ENCODE measurements at regions not wholly inside any gene's neighbourhood (a gene's known extent, or its start where the extent isn't known, plus 50 kb on each side); places are given as distances from the start of the nearest gene placed in this dataset.
"Not testable (repeated sequence)": the region's sequence is repeated elsewhere in the genome, so short reads cannot be mapped to it uniquely, and the experiment has no call there.

DNA sequence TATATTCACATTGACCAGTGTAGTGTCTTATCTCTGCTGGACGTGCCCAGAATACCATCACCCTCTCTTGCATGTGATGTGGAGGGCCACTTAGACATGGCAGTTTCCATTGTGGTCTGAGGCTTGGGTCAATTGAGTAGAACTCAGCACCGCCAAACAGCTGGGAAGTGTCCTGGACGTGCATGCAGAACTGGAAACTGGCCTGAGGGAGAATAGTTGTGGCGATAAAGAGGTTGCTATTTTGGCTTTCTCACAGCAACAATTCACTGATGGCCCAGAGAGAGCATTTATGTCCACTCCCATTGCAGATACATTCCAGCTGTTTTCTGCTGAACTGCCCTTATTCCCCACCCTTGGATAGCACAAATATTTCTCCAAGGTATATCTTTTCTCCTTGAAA lies 210.1 kb upstream of the DAAM1 start:
- Histone ChIP-seq H3K4me1 (ENCODE audit: control insufficient read depth, insufficient read depth, low read length) (no peaks in the 10 kb centered on the region), H3K36me3 (ENCODE audit: control insufficient read depth, insufficient read depth, low read length) (no peaks in the 10 kb centered on the region), H3K9ac (ENCODE audit: low read depth, low read length) (no peak overlapping the region), H3K4me3 (ENCODE audit: low read depth, low read length) (no peak overlapping the region), H3K9me3 (ENCODE audit: control insufficient read depth, insufficient read depth, low read length) (no peaks in the 10 kb centered on the region), H3K27me3 (ENCODE audit: control insufficient read depth, insufficient read depth, low read length) (no peaks in the 10 kb centered on the region)

DNA sequence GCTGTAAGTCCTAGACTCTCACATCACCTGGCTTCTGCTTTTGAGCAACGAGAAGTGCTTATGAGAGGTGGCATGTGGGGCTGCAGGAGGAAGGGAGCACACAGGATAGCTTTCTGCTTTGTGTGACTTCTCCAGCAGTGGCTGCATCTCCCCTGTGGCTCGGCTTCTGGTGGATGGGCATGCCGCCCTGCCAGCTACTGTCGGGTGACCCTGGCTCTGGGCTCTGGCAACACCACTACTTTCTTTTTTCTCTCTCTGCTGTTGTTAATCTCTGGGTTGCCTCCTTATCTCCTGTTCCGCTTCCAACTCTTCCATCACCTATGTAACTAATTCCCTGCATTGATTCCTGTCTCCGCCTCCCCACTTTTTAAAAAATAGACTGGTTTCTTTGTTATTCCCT lies 209.1 kb upstream of the DAAM1 start:
- Histone ChIP-seq H3K9me3 (ENCODE audit: control insufficient read depth, insufficient read depth, low read length) (no peaks in the 10 kb centered on the region), H3K4me1 (ENCODE audit: control insufficient read depth, insufficient read depth, low read length) (no peaks in the 10 kb centered on the region), H3K4me3 (ENCODE audit: low read depth, low read length) (no peak overlapping the region), H3K36me3 (ENCODE audit: control insufficient read depth, insufficient read depth, low read length) (no peaks in the 10 kb centered on the region), H3K27me3 (ENCODE audit: control insufficient read depth, insufficient read depth, low read length) (no peaks in the 10 kb centered on the region), H3K9ac (ENCODE audit: low read depth, low read length) (no peak overlapping the region)

- Histone ChIP-seq H3K27me3 (ENCODE audit: control insufficient read depth, insufficient read depth, low read length) (no peaks in the 10 kb centered on the region), H3K36me3 (ENCODE audit: control insufficient read depth, insufficient read depth, low read length) (no peaks in the 10 kb centered on the region), H3K9ac (ENCODE audit: low read depth, low read length) (no peak overlapping the region), H3K9me3 (ENCODE audit: control insufficient read depth, insufficient read depth, low read length) (no peaks in the 10 kb centered on the region), H3K4me1 (ENCODE audit: control insufficient read depth, insufficient read depth, low read length) (no peaks in the 10 kb centered on the region), H3K4me3 (ENCODE audit: low read depth, low read length) (no peak overlapping the region)
These were observed 206.6 kb upstream of the DAAM1 start for GRCh38 chr14:58981840-58982239.

- Histone ChIP-seq H3K27me3 (ENCODE audit: control insufficient read depth, insufficient read depth, low read length) (no peaks in the 10 kb centered on the region), H3K4me1 (ENCODE audit: control insufficient read depth, insufficient read depth, low read length) (no peaks in the 10 kb centered on the region), H3K9me3 (ENCODE audit: control insufficient read depth, insufficient read depth, low read length) (no peaks in the 10 kb centered on the region), H3K4me3 (ENCODE audit: low read depth, low read length) (no peak overlapping the region), H3K9ac (ENCODE audit: low read depth, low read length) (no peak overlapping the region), H3K36me3 (ENCODE audit: control insufficient read depth, insufficient read depth, low read length) (no peaks in the 10 kb centered on the region)
These were observed 202.7 kb upstream of the DAAM1 start for GRCh38 chr14:58985786-58986185.

DNA sequence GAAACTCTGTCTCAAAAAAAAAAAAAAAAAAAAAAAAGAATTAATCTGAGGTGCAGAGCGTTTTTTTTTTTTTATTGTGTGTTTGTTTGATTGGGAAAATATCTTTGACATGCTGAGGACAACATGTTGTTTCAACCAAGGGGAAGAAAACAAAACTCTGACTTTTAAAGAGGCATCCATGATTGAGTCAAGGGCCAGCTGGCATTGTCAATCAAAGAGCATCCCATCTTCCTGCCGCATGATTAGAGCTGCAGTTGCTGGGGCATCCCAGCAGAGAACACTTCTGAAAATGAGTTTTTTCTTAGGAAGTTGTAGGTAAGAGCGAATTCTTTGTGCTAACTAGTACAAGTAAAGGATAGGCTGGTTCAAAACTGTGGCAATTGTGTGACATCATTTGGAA lies 200.9 kb upstream of the DAAM1 start:
- no peaks in the 10 kb centered on the region for H3K36me3 ChIP-seq (ENCODE audit: control insufficient read depth, insufficient read depth, low read length)
- H3K9ac ChIP-seq (ENCODE audit: low read depth, low read length): no peak overlapping the region
- no peaks in the 10 kb centered on the region for H3K9me3 ChIP-seq (ENCODE audit: control insufficient read depth, insufficient read depth, low read length)
- H3K4me1 ChIP-seq (ENCODE audit: control insufficient read depth, insufficient read depth, low read length): no peaks in the 10 kb centered on the region
- no peak overlapping the region for H3K4me3 ChIP-seq (ENCODE audit: low read depth, low read length)
- no peaks in the 10 kb centered on the region for H3K27me3 ChIP-seq (ENCODE audit: control insufficient read depth, insufficient read depth, low read length)

DNA sequence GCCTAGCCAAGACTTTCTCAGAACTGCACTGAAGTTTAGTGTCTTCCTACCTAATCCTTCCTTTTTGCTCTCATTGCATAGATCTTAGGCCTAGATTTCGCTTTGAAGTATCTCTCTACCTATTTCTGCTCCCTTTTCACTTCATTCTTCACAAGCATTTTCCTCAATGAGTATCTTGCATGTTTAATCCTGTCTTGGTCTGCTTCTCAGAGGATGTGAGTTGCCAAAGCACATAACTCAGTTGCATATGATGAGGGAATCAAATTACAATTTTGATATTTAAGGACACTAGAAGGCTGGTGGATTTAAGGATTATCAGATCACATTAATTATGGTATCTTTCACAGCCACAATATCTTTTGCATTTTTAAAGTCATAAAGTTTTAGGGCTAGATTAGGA lies 195.5 kb upstream of the DAAM1 start:
- Histone ChIP-seq H3K4me1 (ENCODE audit: control insufficient read depth, insufficient read depth, low read length) (no peaks in the 10 kb centered on the region), H3K4me3 (ENCODE audit: low read depth, low read length) (no peak overlapping the region), H3K36me3 (ENCODE audit: control insufficient read depth, insufficient read depth, low read length) (no peaks in the 10 kb centered on the region), H3K9ac (ENCODE audit: low read depth, low read length) (no peak overlapping the region), H3K9me3 (ENCODE audit: control insufficient read depth, insufficient read depth, low read length) (no peaks in the 10 kb centered on the region), H3K27me3 (ENCODE audit: control insufficient read depth, insufficient read depth, low read length) (no peaks in the 10 kb centered on the region)

DNA sequence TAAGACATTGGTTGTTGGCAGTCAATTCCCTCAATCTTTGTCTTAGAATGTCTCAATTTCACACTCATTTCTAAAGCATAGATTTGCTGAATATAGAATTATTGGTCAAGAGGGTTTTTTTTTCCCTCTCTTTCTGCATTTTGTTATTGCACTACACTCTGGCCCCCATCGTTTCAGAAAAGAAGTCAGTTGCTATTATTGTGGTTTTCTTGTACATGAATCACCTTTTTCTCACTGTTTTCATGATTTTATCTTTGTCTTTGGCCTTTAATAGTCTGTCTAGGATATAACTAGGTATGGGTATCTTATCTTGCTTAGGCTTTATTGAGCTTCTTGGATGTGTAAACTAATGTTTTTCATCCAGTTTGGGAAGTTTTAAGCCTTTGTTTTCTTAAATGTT lies 194.3 kb upstream of the DAAM1 start:
- Histone ChIP-seq H3K27me3 (ENCODE audit: control insufficient read depth, insufficient read depth, low read length) (no peaks in the 10 kb centered on the region), H3K4me3 (ENCODE audit: low read depth, low read length) (no peak overlapping the region), H3K9me3 (ENCODE audit: control insufficient read depth, insufficient read depth, low read length) (no peaks in the 10 kb centered on the region), H3K9ac (ENCODE audit: low read depth, low read length) (no peak overlapping the region), H3K36me3 (ENCODE audit: control insufficient read depth, insufficient read depth, low read length) (no peaks in the 10 kb centered on the region), H3K4me1 (ENCODE audit: control insufficient read depth, insufficient read depth, low read length) (no peaks in the 10 kb centered on the region)

GRCh38 chr14:59004012-59004411 lies 184.5 kb upstream of the DAAM1 start:
- H3K4me1 ChIP-seq (ENCODE audit: control insufficient read depth, insufficient read depth, low read length): no peaks in the 10 kb centered on the region
- no peaks in the 10 kb centered on the region for H3K27me3 ChIP-seq (ENCODE audit: control insufficient read depth, insufficient read depth, low read length)
- H3K9ac ChIP-seq (ENCODE audit: low read depth, low read length): no peak overlapping the region
- no peaks in the 10 kb centered on the region for H3K36me3 ChIP-seq (ENCODE audit: control insufficient read depth, insufficient read depth, low read length)
- no peaks in the 10 kb centered on the region for H3K9me3 ChIP-seq (ENCODE audit: control insufficient read depth, insufficient read depth, low read length)
- H3K4me3 ChIP-seq (ENCODE audit: low read depth, low read length): no peak overlapping the region

GRCh38 chr14:59006179-59006578 lies 182.3 kb upstream of the DAAM1 start:
- H3K36me3 ChIP-seq (ENCODE audit: control insufficient read depth, insufficient read depth, low read length); H3K9me3 ChIP-seq (ENCODE audit: control insufficient read depth, insufficient read depth, low read length); H3K27me3 ChIP-seq (ENCODE audit: control insufficient read depth, insufficient read depth, low read length); H3K4me1 ChIP-seq (ENCODE audit: control insufficient read depth, insufficient read depth, low read length); H3K4me3 ChIP-seq (ENCODE audit: low read depth, low read length); H3K9ac ChIP-seq (ENCODE audit: low read depth, low read length): not testable (repeated sequence)

GRCh38 chr14:59009967-59010366 lies 178.5 kb upstream of the DAAM1 start:
- Histone ChIP-seq H3K9me3 (ENCODE audit: control insufficient read depth, insufficient read depth, low read length) (no peaks in the 10 kb centered on the region), H3K9ac (ENCODE audit: low read depth, low read length) (no peak overlapping the region), H3K36me3 (ENCODE audit: control insufficient read depth, insufficient read depth, low read length) (no peaks in the 10 kb centered on the region), H3K4me1 (ENCODE audit: control insufficient read depth, insufficient read depth, low read length) (no peaks in the 10 kb centered on the region), H3K27me3 (ENCODE audit: control insufficient read depth, insufficient read depth, low read length) (no peaks in the 10 kb centered on the region), H3K4me3 (ENCODE audit: low read depth, low read length) (no peak overlapping the region)

GRCh38 chr14:59013672-59014298 lies 174.7 kb upstream of the DAAM1 start:
- no peaks in the 10 kb centered on the region for H3K36me3 ChIP-seq (ENCODE audit: control insufficient read depth, insufficient read depth, low read length)
- no peak overlapping the region for H3K4me3 ChIP-seq (ENCODE audit: low read depth, low read length)
- no peak overlapping the region for H3K9ac ChIP-seq (ENCODE audit: low read depth, low read length)
- H3K9me3 ChIP-seq (ENCODE audit: control insufficient read depth, insufficient read depth, low read length): no peaks in the 10 kb centered on the region
- H3K4me1 ChIP-seq (ENCODE audit: control insufficient read depth, insufficient read depth, low read length): no peaks in the 10 kb centered on the region
- no peaks in the 10 kb centered on the region for H3K27me3 ChIP-seq (ENCODE audit: control insufficient read depth, insufficient read depth, low read length)

GRCh38 chr14:59015482-59015881 lies 173.0 kb upstream of the DAAM1 start:
- Histone ChIP-seq H3K4me1 (ENCODE audit: control insufficient read depth, insufficient read depth, low read length) (no peaks in the 10 kb centered on the region), H3K36me3 (ENCODE audit: control insufficient read depth, insufficient read depth, low read length) (no peaks in the 10 kb centered on the region), H3K4me3 (ENCODE audit: low read depth, low read length) (no peak overlapping the region), H3K9ac (ENCODE audit: low read depth, low read length) (no peak overlapping the region), H3K27me3 (ENCODE audit: control insufficient read depth, insufficient read depth, low read length) (no peaks in the 10 kb centered on the region), H3K9me3 (ENCODE audit: control insufficient read depth, insufficient read depth, low read length) (no peaks in the 10 kb centered on the region)

All from iPS-15b (cell line).